Left lung (tissue), 4 donors: ENCODE measurements at regions not wholly inside any gene's neighbourhood (a gene's known extent, or its start where the extent isn't known, plus 50 kb on each side); places are given as distances from the start of the nearest gene placed in this dataset.
"Not testable (repeated sequence)": the region's sequence is repeated elsewhere in the genome, so short reads cannot be mapped to it uniquely, and the experiment has no call there.

Source experiments
- ATAC-seq: fragments of 200-7000 bp; cut with Tn5 transposase; one replicate; pipeline ENCODE4 v1.9.1; 2020; ENCODE audit warnings: moderate library complexity
- DNase-seq, 4 donors: peaks; one replicate each; pipeline ENCODE4 v3.0.0-alpha.2; 2013 to 2020
- H3K27ac ChIP-seq, 2 donors: fragments of 200-600 bp; sonication (generic) in 1 of 2; one replicate each; pipeline versions ENCODE4 v1.5.0 to v1.8.0; 2020 to 2021
- H3K27me3 ChIP-seq, 2 donors: fragments of 200-600 bp; sonication (generic) in 1 of 2; one replicate each; pipeline versions ENCODE4 v1.5.0 to v1.8.0; 2020 to 2021
- H3K36me3 ChIP-seq, 2 donors: fragments of 200-600 bp; sonication (generic) in 1 of 2; one replicate each; pipeline versions ENCODE4 v1.5.0 to v1.8.0; 2020 to 2021
- H3K4me1 ChIP-seq, 2 donors: fragments of 200-600 bp; one replicate each; pipeline ENCODE4 v1.8.0; 2021
- H3K4me3 ChIP-seq, 2 donors: fragments of 200-600 bp; sonication (generic) in 1 of 2; one replicate each; pipeline versions ENCODE4 v1.5.0 to v1.8.0; 2020 to 2021; ENCODE audit warnings: mild to moderate bottlenecking in 1 of 2
- H3K9me3 ChIP-seq, 2 donors: fragments of 200-600 bp; sonication (generic) in 1 of 2; one replicate each; pipeline versions ENCODE4 v1.5.0 to v1.8.0; 2020 to 2021
- CTCF ChIP-seq, 2 donors: fragments of 200-600 bp; sonication (generic) in 1 of 2; IDR thresholded peaks; one replicate each; pipeline versions ENCODE4 v1.5.0 to v1.8.0; 2021; ENCODE audit warnings: antibody characterized with exemption in 2 of 2
- intact Hi-C, 2 donors: fragments of 100-400 bp; cut with DNase I; formaldehyde crosslinking; loops; one replicate each; pipeline versions ENCODE4 v1.11.2 to v1.14.2; 2022
- donor health status: DM: no; HTN: yes; CAD: no.
- donor health status: DM: no; HTN: no; CAD: no.

- TF ChIP-seq CTCF (IDR thresholded peaks at IDR 0.05): no peak
- no peak overlapping the region for H3K4me3 ChIP-seq
- H3K27me3 ChIP-seq: no peaks in the 10 kb centered on the region
- DNase-seq (no peak), ATAC-seq (no peak)
- no peaks in the 10 kb centered on the region for H3K36me3 ChIP-seq
- no peak overlapping the region for H3K27ac ChIP-seq
- no peaks in the 10 kb centered on the region for H3K4me1 ChIP-seq
- H3K9me3 ChIP-seq: peaks cover 0 to 3% of the 10 kb centered on the region in 2 donors
- intact Hi-C loops: no loop called here
Observed at GRCh38 chr2:122565364-122565763, 809.9 kb downstream of the TSN start.

GRCh38 chr2:122570641-122571040 lies 815.2 kb downstream of the TSN start:
- Histone ChIP-seq H3K27me3 (no peaks in the 10 kb centered on the region), H3K4me3 (no peak overlapping the region), H3K36me3 (no peaks in the 10 kb centered on the region), H3K4me1 (no peaks in the 10 kb centered on the region), H3K27ac (no peak overlapping the region), H3K9me3 (peaks cover 0 to 5% of the 10 kb centered on the region in 2 donors)
- ATAC-seq: no peak
- intact Hi-C loops: no loop called here
- no peak for DNase-seq
- no peak for TF ChIP-seq CTCF (IDR thresholded peaks at IDR 0.05)

GRCh38 chr2:122571471-122571870 lies 816.0 kb downstream of the TSN start:
- H3K4me3 ChIP-seq, ATAC-seq, intact Hi-C loops: not testable (repeated sequence)

GRCh38 chr2:122575076-122575475 lies 819.6 kb downstream of the TSN start:
- H3K4me3 ChIP-seq: no peak overlapping the region
- peaks cover 0 to 4% of the 10 kb centered on the region in 2 donors for H3K9me3 ChIP-seq
- H3K4me1 ChIP-seq: no peaks in the 10 kb centered on the region
- intact Hi-C loops: no loop called here
- H3K36me3 ChIP-seq: no peaks in the 10 kb centered on the region
- no peak for ATAC-seq
- H3K27ac ChIP-seq: no peak overlapping the region
- DNase-seq: no peak
- no peak for TF ChIP-seq CTCF (IDR thresholded peaks at IDR 0.05)
- H3K27me3 ChIP-seq: no peaks in the 10 kb centered on the region

More at GRCh38 chr2:122571471-122571870, 816.0 kb downstream of the TSN start:
- not testable (repeated sequence) for H3K9me3 ChIP-seq, H3K27me3 ChIP-seq, H3K4me1 ChIP-seq, DNase-seq, H3K36me3 ChIP-seq, H3K27ac ChIP-seq

GRCh38 chr2:122583159-122583917 lies 827.9 kb downstream of the TSN start:
- H3K27ac ChIP-seq: no peak overlapping the region
- intact Hi-C loops: no loop called here
- DNase-seq: no peak
- no peak overlapping the region for H3K4me3 ChIP-seq
- H3K4me1 ChIP-seq: no peaks in the 10 kb centered on the region
- H3K9me3 ChIP-seq: peaks cover 0 to 9% of the 10 kb centered on the region in 2 donors
- TF ChIP-seq CTCF (IDR thresholded peaks at IDR 0.05): no peak
- H3K27me3 ChIP-seq: no peaks in the 10 kb centered on the region
- ATAC-seq: no peak
- no peaks in the 10 kb centered on the region for H3K36me3 ChIP-seq

- DNase-seq (peak in 1 of 4 donors; percentile 13), ATAC-seq (no peak)
- Histone ChIP-seq H3K36me3 (no peaks in the 10 kb centered on the region), H3K27me3 (no peaks in the 10 kb centered on the region), H3K4me3 (no peak overlapping the region), H3K9me3 (peaks cover 0 to 11% of the 10 kb centered on the region in 2 donors), H3K27ac (no peak overlapping the region), H3K4me1 (no peaks in the 10 kb centered on the region)
- intact Hi-C loops: no loop called here
- TF ChIP-seq CTCF (IDR thresholded peaks at IDR 0.05): no peak
Observed at GRCh38 chr2:122590524-122590923, 835.1 kb downstream of the TSN start.
